Endothelial cell of umbilical vein (primary cell): ENCODE measurements at regions not wholly inside any gene's neighbourhood (a gene's known extent, or its start where the extent isn't known, plus 50 kb on each side); places are given as distances from the start of the nearest gene placed in this dataset.

Experiments used
- BruUV-seq: library from RNA; stranded (reverse); fragments of 400-500 nt; replicated peaks from 2 replicates; lab custom pipeline; 2021; lab: Mats Ljungman, UMichigan
- CTCF ChIA-PET: fragments of 300-600, 350-600 bp; sonication (Branson Sonifier 250); formaldehyde crosslinking; loops from one replicate; lab custom pipeline; 2021; ENCODE audit warnings: antibody characterized with exemption, inconsistent platforms; lab: Charles Lee
- POLR2A ChIA-PET: fragments of 300-600, 350-600 bp; sonication (Branson Sonifier 250); formaldehyde crosslinking; loops from one replicate; lab custom pipeline; 2021; ENCODE audit warnings: antibody characterized with exemption, inconsistent platforms; lab: Charles Lee
- DNase-seq: peaks from one replicate; pipeline ENCODE4 v3.0.0-alpha.2; 2011; ENCODE audit warnings: low read depth, low spot score
- FAIRE-seq: peaks from 2 replicates; lab custom pipeline; 2011; peaks lifted over from hg19 to GRCh38; lab: Jason Lieb, UNC
- H2AFZ ChIP-seq: 2 replicates; pipeline ENCODE4 v1.6.0; 2012; ENCODE audit warnings: low read depth, low read length, control low read depth, inconsistent platforms
- H3K27ac ChIP-seq: 2 replicates; pipeline ENCODE4 v1.5.1; 2011; ENCODE audit warnings: low read depth, mild to moderate bottlenecking, control low read depth, low read length, moderate library complexity; ENCODE audit not compliant: insufficient read depth
- H3K27me3 ChIP-seq, 2 experiments: 2 replicates each; pipeline versions ENCODE4 v1.6.0 to v1.6.1; 2011; ENCODE audit warnings: low read length in 2 of 2, mixed read lengths in 1 of 2; ENCODE audit not compliant: control insufficient read depth in 2 of 2, insufficient read depth in 2 of 2
- H3K36me3 ChIP-seq, 2 experiments: 2 replicates in 1 of 2; 3 replicates in 1 of 2; pipeline ENCODE4 v1.5.1; 2011; ENCODE audit warnings: low read length in 2 of 2, mild to moderate bottlenecking in 1 of 2, moderate library complexity in 1 of 2; ENCODE audit not compliant: control insufficient read depth in 2 of 2, insufficient read depth in 2 of 2; ENCODE audit errors: extremely low read depth in 1 of 2
- H3K4me1 ChIP-seq: 3 replicates; pipeline ENCODE4 v1.5.1; 2011; ENCODE audit warnings: mild to moderate bottlenecking, low read length; ENCODE audit not compliant: control insufficient read depth, insufficient read depth; ENCODE audit errors: extremely low read depth
- H3K4me2 ChIP-seq: 2 replicates; pipeline ENCODE4 v1.6.1; 2011; ENCODE audit warnings: low read length, control low read depth, mixed read lengths; ENCODE audit not compliant: insufficient read depth
- H3K4me3 ChIP-seq, 3 experiments: fragments of 200-600 bp in 1 of 3; sonication (generic), shearing (Covaris generic) in 1 of 3; replicated peaks in 1 of 3; 2 replicates each; pipeline ENCODE4 v1.5.1; 2011 to 2016; ENCODE audit warnings: control low read depth in 3 of 3, low read length in 3 of 3, mild to moderate bottlenecking in 2 of 3, inconsistent platforms in 1 of 3, low read depth in 1 of 3, moderate library complexity in 1 of 3; ENCODE audit not compliant: insufficient read depth in 1 of 3
- H3K79me2 ChIP-seq: 2 replicates; pipeline ENCODE4 v1.6.0; 2012; ENCODE audit warnings: low read length, inconsistent platforms; ENCODE audit not compliant: control insufficient read depth, insufficient read depth
- H3K9ac ChIP-seq: replicated peaks from 2 replicates; pipeline ENCODE3; 2011; ENCODE audit warnings: low read length, control low read depth; ENCODE audit not compliant: insufficient read depth; ENCODE audit errors: extremely low read depth
- H3K9me1 ChIP-seq: replicated peaks from 3 replicates; pipeline ENCODE4 v1.6.0; 2011; ENCODE audit warnings: mild to moderate bottlenecking, low read length; ENCODE audit not compliant: control insufficient read depth, insufficient read depth; ENCODE audit errors: extremely low read depth
- H3K9me3 ChIP-seq: replicated peaks from 2 replicates; pipeline ENCODE4 v1.5.1; 2012; ENCODE audit warnings: low read length, inconsistent platforms; ENCODE audit not compliant: control insufficient read depth, insufficient read depth
- H4K20me1 ChIP-seq: replicated peaks from 2 replicates; pipeline ENCODE3; 2011; ENCODE audit warnings: mild to moderate bottlenecking, low read length; ENCODE audit not compliant: control insufficient read depth, insufficient read depth; ENCODE audit errors: extremely low read depth
- CTCF ChIP-seq, 2 donors: IDR thresholded peaks; 1 replicate in 1 of 2; 2 replicates in 1 of 2; pipeline ENCODE4 v1.5.1; 2011; ENCODE audit warnings: low read length in 2 of 2, mild to moderate bottlenecking in 2 of 2, moderate library complexity in 2 of 2, control low read depth in 1 of 2, inconsistent platforms in 1 of 2, low read depth in 1 of 2; ENCODE audit not compliant: insufficient read depth in 1 of 2; ENCODE audit errors: extremely low read depth in 1 of 2
- EZH2 ChIP-seq: IDR thresholded peaks from 2 replicates; pipeline ENCODE4 v1.6.1; 2012; ENCODE audit warnings: borderline replicate concordance, low read depth, mild to moderate bottlenecking, moderate library complexity, low read length, inconsistent platforms; ENCODE audit not compliant: severe bottlenecking
- FOS ChIP-seq: IDR thresholded peaks from 2 replicates; pipeline ENCODE4 v1.6.1; 2011; ENCODE audit warnings: mild to moderate bottlenecking, low read length, moderate library complexity, borderline replicate concordance; ENCODE audit not compliant: insufficient read depth
- GATA2 ChIP-seq: IDR thresholded peaks from 2 replicates; pipeline ENCODE4 v1.7.0; 2011; ENCODE audit warnings: low read depth, mild to moderate bottlenecking, moderate library complexity, mixed read lengths, low read length; ENCODE audit not compliant: insufficient read length, insufficient read depth
- JUN ChIP-seq: IDR thresholded peaks from 2 replicates; pipeline ENCODE4 v1.6.1; 2011; ENCODE audit warnings: borderline replicate concordance, low read depth; ENCODE audit not compliant: insufficient read length, insufficient read depth
- MYC ChIP-seq: IDR thresholded peaks from one replicate; pipeline ENCODE4 v1.6.1; 2011; ENCODE audit warnings: mild to moderate bottlenecking, low read depth, low read length
- POLR2A ChIP-seq: IDR thresholded peaks from 2 replicates; pipeline ENCODE4 v1.6.1; 2012; ENCODE audit warnings: low read depth, mild to moderate bottlenecking, control low read depth, low read length
- POLR2AphosphoS5 ChIP-seq: IDR thresholded peaks from 2 replicates; pipeline ENCODE4 v1.6.1; 2012; ENCODE audit warnings: low read depth, mild to moderate bottlenecking, control low read depth, low read length, moderate library complexity; ENCODE audit not compliant: insufficient read depth
- dilution Hi-C: fragments of 300-500 bp; cut with MboI; formaldehyde crosslinking; loops from one replicate; pipeline ENCODE4 v1.15.0; 2019; ENCODE audit warnings: low sequenced_read_pairs; ENCODE audit not compliant: extremely low pct_ligation_motif_present
- intact Hi-C: fragments of 100-400 bp; cut with micrococcal nuclease; formaldehyde crosslinking; loops from one replicate; pipeline ENCODE4 v1.10.0; 2022
- TF ChIP-seq, protein P1 (sequence below): IDR thresholded peaks from 2 replicates; pipeline ENCODE4 v1.6.1; 2011; ENCODE audit not compliant: insufficient read depth, insufficient read length

GRCh38 chr11:121838571-121838970 lies 277.4 kb downstream of the BLID start:
- POLR2A ChIA-PET: no interaction called here
- FAIRE-seq (no peak), DNase-seq (no peak)
- H3K9me3 ChIP-seq: no peaks in the 10 kb centered on the region
- CTCF ChIA-PET: no interaction called here
- no TSS peak for BruUV-seq
- no peak overlapping the region for H2AFZ ChIP-seq
- no peaks in the 10 kb centered on the region for H3K9me1 ChIP-seq
- TF ChIP-seq, protein P1, sequence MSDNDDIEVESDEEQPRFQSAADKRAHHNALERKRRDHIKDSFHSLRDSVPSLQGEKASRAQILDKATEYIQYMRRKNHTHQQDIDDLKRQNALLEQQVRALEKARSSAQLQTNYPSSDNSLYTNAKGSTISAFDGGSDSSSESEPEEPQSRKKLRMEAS: no peak
- no peak for TF ChIP-seq POLR2A
- TF ChIP-seq CTCF (IDR thresholded peaks at IDR 0.05; ENCODE audit: extremely low read depth in 1 of 2, insufficient read depth in 1 of 2, low read depth in 1 of 2, low read length in 2 of 2): no peak
- TF ChIP-seq EZH2: no peak
- no peak for TF ChIP-seq POLR2AphosphoS5
- TF ChIP-seq FOS: no peak
- no peak for TF ChIP-seq JUN
- no peak for TF ChIP-seq GATA2
- no peak for TF ChIP-seq MYC
- dilution Hi-C loops (no loop called here), intact Hi-C loops (no loop called here)
- no peak overlapping the region for H3K9ac ChIP-seq
- no peak overlapping the region for H3K27ac ChIP-seq
- no peaks in the 10 kb centered on the region for H3K79me2 ChIP-seq
- H3K4me2 ChIP-seq: no peak overlapping the region
- H4K20me1 ChIP-seq: no peaks in the 10 kb centered on the region
- H3K4me3 ChIP-seq: no peak overlapping the region
- H3K36me3 ChIP-seq: no peaks in the 10 kb centered on the region
- H3K4me1 ChIP-seq: peaks cover 17% of the 10 kb centered on the region
- H3K27me3 ChIP-seq: no peaks in the 10 kb centered on the region
